ENCODE measurements at regions not wholly inside any gene's neighbourhood (a gene's known extent, or its start where the extent isn't known, plus 50 kb on each side); places are given as distances from the start of the nearest gene placed in this dataset.

GRCh38 chr7:79692015-79692414 lies 238.5 kb upstream of the MAGI2 start:
- TF ChIP-seq, protein P1, sequence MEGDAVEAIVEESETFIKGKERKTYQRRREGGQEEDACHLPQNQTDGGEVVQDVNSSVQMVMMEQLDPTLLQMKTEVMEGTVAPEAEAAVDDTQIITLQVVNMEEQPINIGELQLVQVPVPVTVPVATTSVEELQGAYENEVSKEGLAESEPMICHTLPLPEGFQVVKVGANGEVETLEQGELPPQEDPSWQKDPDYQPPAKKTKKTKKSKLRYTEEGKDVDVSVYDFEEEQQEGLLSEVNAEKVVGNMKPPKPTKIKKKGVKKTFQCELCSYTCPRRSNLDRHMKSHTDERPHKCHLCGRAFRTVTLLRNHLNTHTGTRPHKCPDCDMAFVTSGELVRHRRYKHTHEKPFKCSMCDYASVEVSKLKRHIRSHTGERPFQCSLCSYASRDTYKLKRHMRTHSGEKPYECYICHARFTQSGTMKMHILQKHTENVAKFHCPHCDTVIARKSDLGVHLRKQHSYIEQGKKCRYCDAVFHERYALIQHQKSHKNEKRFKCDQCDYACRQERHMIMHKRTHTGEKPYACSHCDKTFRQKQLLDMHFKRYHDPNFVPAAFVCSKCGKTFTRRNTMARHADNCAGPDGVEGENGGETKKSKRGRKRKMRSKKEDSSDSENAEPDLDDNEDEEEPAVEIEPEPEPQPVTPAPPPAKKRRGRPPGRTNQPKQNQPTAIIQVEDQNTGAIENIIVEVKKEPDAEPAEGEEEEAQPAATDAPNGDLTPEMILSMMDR (IDR thresholded peaks at IDR 0.05): no peak
- no peak for TF ChIP-seq ZFX (IDR thresholded peaks at IDR 0.05; ENCODE audit: borderline replicate concordance)
